WTC11 (cell line): ENCODE measurements at regions not wholly inside any gene's neighbourhood (a gene's known extent, or its start where the extent isn't known, plus 50 kb on each side); places are given as distances from the start of the nearest gene placed in this dataset.

Source experiments
- ETV6 ChIP-seq: sonication (generic); formaldehyde crosslinking; IDR thresholded peaks from 2 replicates; pipeline ENCODE4 v1.8.1; 2022; ENCODE audit warnings: mild to moderate bottlenecking, missing genetic modification reagents
- FOXK1 ChIP-seq: sonication (generic); formaldehyde crosslinking; IDR thresholded peaks from 2 replicates; pipeline ENCODE4 v1.8.0; 2022; ENCODE audit warnings: mild to moderate bottlenecking, moderate library complexity, missing genetic modification reagents
- GABPB1 ChIP-seq: sonication (generic); formaldehyde crosslinking; IDR thresholded peaks from 2 replicates; pipeline ENCODE4 v1.8.1; 2023; ENCODE audit warnings: mild to moderate bottlenecking, missing genetic modification reagents
- JUN ChIP-seq: sonication (generic); formaldehyde crosslinking; IDR thresholded peaks from 2 replicates; pipeline ENCODE4 v1.8.0; 2023; ENCODE audit warnings: mild to moderate bottlenecking, missing genetic modification reagents
- NR2C2 ChIP-seq: sonication (generic); formaldehyde crosslinking; IDR thresholded peaks from 2 replicates; pipeline ENCODE4 v1.8.0; 2022; ENCODE audit warnings: mild to moderate bottlenecking, missing genetic modification reagents
- SMAD3 ChIP-seq: sonication (generic); formaldehyde crosslinking; IDR thresholded peaks from 2 replicates; pipeline ENCODE4 v1.8.0; 2022; ENCODE audit warnings: missing genetic modification reagents, mild to moderate bottlenecking, borderline replicate concordance
- TCF7 ChIP-seq: sonication (generic); formaldehyde crosslinking; IDR thresholded peaks from 2 replicates; pipeline ENCODE4 v1.8.0; 2022; ENCODE audit warnings: mild to moderate bottlenecking, low read depth, missing genetic modification reagents, moderate library complexity
- ZBTB21 ChIP-seq: sonication (generic); formaldehyde crosslinking; IDR thresholded peaks from 2 replicates; pipeline ENCODE4 v1.8.1; 2023; ENCODE audit warnings: mild to moderate bottlenecking, missing genetic modification reagents, borderline replicate concordance
- ZNF121 ChIP-seq: sonication (generic); formaldehyde crosslinking; IDR thresholded peaks from 2 replicates; pipeline ENCODE4 v1.8.0; 2023; ENCODE audit warnings: missing genetic modification reagents
- TF ChIP-seq, protein P1 (sequence below): fragments of 200-600 bp; IDR thresholded peaks from 2 replicates; pipeline ENCODE4 v1.8.0; 2022; ENCODE audit warnings: antibody characterized with exemption
- TF ChIP-seq, protein P2 (sequence below): sonication (generic); formaldehyde crosslinking; IDR thresholded peaks from 2 replicates; pipeline ENCODE4 v1.8.1; 2023; ENCODE audit warnings: mild to moderate bottlenecking, missing genetic modification reagents, moderate library complexity
- TF ChIP-seq, protein P3 (sequence below): sonication (generic); formaldehyde crosslinking; IDR thresholded peaks from 2 replicates; pipeline ENCODE4 v1.8.1; 2023; ENCODE audit warnings: mild to moderate bottlenecking, missing genetic modification reagents
- TF ChIP-seq, protein P4 (sequence below): sonication (generic); formaldehyde crosslinking; IDR thresholded peaks from 2 replicates; pipeline ENCODE4 v1.8.0; 2023; ENCODE audit warnings: mild to moderate bottlenecking, missing genetic modification reagents
- TF ChIP-seq, protein P5 (sequence below): sonication (generic); formaldehyde crosslinking; IDR thresholded peaks from 2 replicates; pipeline ENCODE4 v1.8.0; 2022; ENCODE audit warnings: mild to moderate bottlenecking, missing genetic modification reagents

DNA sequence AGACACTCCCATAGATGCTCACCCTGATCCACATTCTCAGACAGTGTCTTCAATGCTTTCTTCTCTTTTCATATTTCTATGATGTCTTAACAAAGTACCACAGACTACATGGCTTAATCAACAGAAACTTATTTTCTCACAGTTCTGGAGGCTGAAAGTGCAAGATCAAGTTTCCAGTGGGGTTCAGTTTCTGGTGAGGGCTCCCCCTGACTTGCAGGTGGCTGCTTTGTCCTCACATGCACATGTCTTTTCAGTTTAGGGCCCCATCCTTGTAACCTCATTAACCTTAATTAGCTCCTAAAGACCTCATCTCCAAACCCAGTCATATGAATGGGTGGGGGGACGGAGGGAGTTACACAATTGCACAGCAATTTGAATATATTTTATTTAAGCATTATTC lies 335.8 kb downstream of the AASDHPPT start:
- TF ChIP-seq, protein P1, sequence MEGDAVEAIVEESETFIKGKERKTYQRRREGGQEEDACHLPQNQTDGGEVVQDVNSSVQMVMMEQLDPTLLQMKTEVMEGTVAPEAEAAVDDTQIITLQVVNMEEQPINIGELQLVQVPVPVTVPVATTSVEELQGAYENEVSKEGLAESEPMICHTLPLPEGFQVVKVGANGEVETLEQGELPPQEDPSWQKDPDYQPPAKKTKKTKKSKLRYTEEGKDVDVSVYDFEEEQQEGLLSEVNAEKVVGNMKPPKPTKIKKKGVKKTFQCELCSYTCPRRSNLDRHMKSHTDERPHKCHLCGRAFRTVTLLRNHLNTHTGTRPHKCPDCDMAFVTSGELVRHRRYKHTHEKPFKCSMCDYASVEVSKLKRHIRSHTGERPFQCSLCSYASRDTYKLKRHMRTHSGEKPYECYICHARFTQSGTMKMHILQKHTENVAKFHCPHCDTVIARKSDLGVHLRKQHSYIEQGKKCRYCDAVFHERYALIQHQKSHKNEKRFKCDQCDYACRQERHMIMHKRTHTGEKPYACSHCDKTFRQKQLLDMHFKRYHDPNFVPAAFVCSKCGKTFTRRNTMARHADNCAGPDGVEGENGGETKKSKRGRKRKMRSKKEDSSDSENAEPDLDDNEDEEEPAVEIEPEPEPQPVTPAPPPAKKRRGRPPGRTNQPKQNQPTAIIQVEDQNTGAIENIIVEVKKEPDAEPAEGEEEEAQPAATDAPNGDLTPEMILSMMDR = no peak
- TF ChIP-seq NR2C2 (CRISPR knock-in tag) = no peak
- TF ChIP-seq, protein P2, sequence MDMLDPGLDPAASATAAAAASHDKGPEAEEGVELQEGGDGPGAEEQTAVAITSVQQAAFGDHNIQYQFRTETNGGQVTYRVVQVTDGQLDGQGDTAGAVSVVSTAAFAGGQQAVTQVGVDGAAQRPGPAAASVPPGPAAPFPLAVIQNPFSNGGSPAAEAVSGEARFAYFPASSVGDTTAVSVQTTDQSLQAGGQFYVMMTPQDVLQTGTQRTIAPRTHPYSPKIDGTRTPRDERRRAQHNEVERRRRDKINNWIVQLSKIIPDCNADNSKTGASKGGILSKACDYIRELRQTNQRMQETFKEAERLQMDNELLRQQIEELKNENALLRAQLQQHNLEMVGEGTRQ = no peak
- TF ChIP-seq FOXK1 = no peak
- no peak for TF ChIP-seq TCF7 (CRISPR knock-in tag)
- TF ChIP-seq, protein P3, sequence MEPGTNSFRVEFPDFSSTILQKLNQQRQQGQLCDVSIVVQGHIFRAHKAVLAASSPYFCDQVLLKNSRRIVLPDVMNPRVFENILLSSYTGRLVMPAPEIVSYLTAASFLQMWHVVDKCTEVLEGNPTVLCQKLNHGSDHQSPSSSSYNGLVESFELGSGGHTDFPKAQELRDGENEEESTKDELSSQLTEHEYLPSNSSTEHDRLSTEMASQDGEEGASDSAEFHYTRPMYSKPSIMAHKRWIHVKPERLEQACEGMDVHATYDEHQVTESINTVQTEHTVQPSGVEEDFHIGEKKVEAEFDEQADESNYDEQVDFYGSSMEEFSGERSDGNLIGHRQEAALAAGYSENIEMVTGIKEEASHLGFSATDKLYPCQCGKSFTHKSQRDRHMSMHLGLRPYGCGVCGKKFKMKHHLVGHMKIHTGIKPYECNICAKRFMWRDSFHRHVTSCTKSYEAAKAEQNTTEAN (CRISPR knock-in tag) = no peak
- TF ChIP-seq, protein P4, sequence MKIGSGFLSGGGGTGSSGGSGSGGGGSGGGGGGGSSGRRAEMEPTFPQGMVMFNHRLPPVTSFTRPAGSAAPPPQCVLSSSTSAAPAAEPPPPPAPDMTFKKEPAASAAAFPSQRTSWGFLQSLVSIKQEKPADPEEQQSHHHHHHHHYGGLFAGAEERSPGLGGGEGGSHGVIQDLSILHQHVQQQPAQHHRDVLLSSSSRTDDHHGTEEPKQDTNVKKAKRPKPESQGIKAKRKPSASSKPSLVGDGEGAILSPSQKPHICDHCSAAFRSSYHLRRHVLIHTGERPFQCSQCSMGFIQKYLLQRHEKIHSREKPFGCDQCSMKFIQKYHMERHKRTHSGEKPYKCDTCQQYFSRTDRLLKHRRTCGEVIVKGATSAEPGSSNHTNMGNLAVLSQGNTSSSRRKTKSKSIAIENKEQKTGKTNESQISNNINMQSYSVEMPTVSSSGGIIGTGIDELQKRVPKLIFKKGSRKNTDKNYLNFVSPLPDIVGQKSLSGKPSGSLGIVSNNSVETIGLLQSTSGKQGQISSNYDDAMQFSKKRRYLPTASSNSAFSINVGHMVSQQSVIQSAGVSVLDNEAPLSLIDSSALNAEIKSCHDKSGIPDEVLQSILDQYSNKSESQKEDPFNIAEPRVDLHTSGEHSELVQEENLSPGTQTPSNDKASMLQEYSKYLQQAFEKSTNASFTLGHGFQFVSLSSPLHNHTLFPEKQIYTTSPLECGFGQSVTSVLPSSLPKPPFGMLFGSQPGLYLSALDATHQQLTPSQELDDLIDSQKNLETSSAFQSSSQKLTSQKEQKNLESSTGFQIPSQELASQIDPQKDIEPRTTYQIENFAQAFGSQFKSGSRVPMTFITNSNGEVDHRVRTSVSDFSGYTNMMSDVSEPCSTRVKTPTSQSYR (CRISPR knock-in tag) = no peak
- no peak for TF ChIP-seq ZBTB21
- no peak for TF ChIP-seq SMAD3 (CRISPR knock-in tag)
- TF ChIP-seq JUN (CRISPR knock-in tag) = no peak
- TF ChIP-seq ETV6 (CRISPR knock-in tag) = no peak
- TF ChIP-seq ZNF121 = no peak
- no peak for TF ChIP-seq GABPB1
- TF ChIP-seq, protein P5, sequence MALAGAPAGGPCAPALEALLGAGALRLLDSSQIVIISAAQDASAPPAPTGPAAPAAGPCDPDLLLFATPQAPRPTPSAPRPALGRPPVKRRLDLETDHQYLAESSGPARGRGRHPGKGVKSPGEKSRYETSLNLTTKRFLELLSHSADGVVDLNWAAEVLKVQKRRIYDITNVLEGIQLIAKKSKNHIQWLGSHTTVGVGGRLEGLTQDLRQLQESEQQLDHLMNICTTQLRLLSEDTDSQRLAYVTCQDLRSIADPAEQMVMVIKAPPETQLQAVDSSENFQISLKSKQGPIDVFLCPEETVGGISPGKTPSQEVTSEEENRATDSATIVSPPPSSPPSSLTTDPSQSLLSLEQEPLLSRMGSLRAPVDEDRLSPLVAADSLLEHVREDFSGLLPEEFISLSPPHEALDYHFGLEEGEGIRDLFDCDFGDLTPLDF (CRISPR knock-in tag) = no peak
